Islet precursor cell (in vitro differentiated cells): ENCODE measurements at regions not wholly inside any gene's neighbourhood (a gene's known extent, or its start where the extent isn't known, plus 50 kb on each side); places are given as distances from the start of the nearest gene placed in this dataset.
A peak's percentile ranks its signal among the peaks of the same experiment; 100 is the strongest.
"Not testable (repeated sequence)": the region's sequence is repeated elsewhere in the genome, so short reads cannot be mapped to it uniquely, and the experiment has no call there.

Experiments
- DNase-seq: peaks from one replicate; pipeline ENCODE4 v3.0.0-alpha.2; 2018

DNA sequence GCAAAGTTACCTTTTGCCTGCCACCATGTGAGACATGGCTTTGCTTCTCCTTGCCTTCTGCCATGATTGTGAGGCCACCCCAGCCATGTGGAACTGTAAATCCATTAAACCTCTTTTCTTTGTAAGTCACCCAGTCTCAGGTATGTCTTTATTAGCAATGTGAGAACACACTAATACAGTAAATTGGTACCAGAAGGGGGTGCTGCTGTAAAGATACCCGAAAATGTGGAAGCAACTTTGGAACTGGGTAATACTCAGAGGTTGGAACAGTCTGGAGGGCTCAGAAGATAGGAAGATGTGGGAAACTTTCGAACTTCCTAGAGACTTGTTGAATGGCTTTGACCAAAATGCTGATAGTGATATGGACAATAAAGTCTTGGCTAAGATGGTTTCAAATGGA is 184.8 kb upstream of the LHX8 start:
- DNase-seq = not testable (repeated sequence)

- not testable (repeated sequence) for DNase-seq
Observed at GRCh38 chr1:74951981-74952380, 182.2 kb upstream of the LHX8 start.

- no peak for DNase-seq
Observed at GRCh38 chr1:74952786-74953185, 181.4 kb upstream of the LHX8 start.

DNA sequence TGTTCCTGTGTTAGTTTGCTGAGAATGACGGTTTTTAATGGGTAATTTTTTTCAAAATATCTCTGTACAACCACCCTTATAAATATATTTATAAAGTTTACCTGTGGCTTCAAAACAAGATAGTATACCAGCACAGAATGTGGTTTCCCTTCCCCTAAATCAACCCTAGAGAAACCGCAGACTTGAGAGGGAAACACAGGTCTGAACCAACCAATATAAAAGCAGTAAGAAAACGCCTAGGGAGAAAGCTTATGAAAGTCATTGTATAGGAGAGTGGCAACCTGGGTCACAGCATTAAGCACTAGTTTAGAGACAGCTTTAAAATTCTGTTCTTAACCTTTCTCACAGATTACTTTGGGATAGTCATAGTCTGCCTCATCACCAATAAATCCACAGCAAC is 180.6 kb upstream of the LHX8 start:
- no peak for DNase-seq

GRCh38 chr1:74963120-74963519 is 171.1 kb upstream of the LHX8 start:
- no peak for DNase-seq

DNA sequence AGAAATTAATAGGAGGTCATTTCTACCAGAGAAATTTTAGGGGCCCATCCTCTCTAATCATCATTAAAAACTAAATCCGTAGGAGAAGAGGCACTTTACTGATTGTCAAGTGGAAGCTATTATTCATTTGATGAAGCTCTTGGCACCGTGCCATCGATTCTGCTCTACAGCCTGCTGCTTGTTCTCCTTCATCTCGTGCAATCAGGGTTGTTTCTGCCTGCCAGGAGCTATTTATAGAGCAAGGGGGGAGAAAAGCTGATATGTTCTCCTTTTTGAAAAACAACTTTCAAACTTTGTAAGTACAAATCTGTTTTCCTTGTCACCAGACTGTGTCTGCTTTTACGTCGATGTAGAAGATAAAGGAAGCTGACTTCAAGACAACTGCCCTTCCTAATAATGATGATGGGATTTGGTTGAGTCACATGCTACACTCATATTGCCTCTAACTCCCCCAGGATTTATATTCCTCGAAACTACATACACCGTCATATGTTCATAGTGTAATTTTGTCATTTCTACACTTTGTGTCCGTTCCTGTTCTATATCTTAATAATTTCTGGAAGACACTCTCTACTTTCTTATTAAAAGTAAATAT is 169.6 kb upstream of the LHX8 start:
- DNase-seq = no peak

DNA sequence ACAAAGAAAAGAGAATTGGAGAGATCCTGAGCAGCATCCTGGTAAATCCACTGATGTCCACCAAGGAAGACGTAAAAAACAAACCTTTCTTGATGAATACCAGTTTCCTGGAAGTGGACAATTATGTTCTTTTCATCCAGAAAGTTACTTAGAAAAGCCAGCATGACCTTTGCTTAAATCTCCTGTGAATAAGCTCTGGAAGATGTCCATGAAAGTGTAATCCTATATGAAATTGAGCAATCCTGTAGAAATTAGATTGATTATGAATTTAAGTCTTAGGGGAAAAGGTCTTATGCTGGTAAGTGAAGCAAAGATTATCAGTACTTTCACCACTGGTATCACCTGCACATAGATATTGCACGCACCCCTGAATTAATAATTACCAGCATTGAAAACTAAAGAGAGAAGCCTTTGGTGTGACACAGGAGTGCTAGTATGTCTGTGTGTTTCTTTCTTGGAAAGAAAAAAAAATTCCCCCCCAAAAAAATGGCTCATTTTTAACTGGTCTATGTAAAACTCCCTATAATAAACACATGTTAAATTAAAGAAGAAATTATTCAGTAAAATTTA is 164.5 kb upstream of the LHX8 start:
- DNase-seq = no peak

DNA sequence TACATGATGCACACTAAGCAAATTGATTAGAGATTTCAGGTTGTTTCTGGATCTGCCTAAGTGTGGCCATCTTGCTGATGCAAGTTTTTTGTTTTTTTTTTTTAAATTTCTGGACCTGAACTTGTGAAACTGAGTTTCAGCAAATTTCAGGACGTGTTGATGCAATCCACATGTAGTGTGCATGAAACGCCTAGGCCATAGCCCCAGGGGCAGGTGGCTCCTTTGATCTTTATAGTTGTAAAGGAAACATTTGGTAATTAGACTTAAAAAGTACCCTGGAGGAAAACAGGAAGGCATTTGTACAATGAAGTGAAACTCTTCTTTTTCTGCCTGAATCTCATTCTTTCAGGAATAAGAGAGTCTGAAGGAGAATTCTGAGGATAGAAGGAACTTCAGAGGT is 162.2 kb upstream of the LHX8 start:
- peak; percentile 70 for DNase-seq

DNA sequence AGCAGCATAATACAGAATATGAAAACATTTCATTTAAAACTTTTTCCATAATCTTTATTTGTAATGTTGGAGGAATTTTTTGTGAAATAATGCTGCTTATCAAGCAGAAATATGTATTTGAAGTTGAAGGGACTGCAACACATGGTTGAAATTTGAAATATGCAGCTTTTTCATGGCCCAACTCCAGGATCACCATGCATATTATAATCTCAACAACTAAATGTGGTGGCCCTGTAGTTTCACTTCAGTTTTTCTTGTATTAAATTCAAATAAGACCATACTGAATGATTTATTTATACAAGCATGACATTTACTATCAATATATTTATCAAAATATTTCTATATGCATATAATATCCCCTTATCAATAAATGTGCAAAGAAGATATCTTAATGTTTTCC is 157.7 kb upstream of the LHX8 start:
- no peak for DNase-seq

GRCh38 chr1:74992448-74992847 is 141.7 kb upstream of the LHX8 start:
- DNase-seq = not testable (repeated sequence)

DNA sequence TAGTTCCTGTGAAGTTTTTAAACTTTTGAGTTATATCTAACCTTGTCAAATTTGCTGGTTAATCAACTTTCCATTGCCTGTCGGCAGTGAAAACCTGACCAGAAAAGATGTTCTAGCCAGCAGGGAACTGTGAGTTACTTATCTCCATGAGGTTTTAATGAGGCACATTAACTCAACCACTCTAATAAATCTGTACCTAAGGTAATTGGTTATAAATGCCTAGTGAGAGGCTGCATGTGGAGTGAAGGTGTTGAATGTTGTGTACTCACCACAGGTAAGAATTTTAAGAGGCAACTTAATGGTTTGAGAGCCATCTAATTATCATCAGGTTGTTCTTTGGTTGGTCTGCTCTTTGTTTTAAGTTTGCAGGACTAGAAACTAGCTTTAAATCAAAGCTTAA is 138.4 kb upstream of the LHX8 start:
- no peak for DNase-seq

- DNase-seq = no peak
Observed at GRCh38 chr1:75010547-75010946, 123.6 kb upstream of the LHX8 start.

GRCh38 chr1:75014250-75014649 is 119.9 kb upstream of the LHX8 start:
- DNase-seq = no peak

- no peak for DNase-seq
Observed at GRCh38 chr1:75023005-75023404, 111.2 kb upstream of the LHX8 start.

- DNase-seq = peak; percentile 71
Observed at GRCh38 chr1:75034376-75034775, 99.8 kb upstream of the LHX8 start.

DNA sequence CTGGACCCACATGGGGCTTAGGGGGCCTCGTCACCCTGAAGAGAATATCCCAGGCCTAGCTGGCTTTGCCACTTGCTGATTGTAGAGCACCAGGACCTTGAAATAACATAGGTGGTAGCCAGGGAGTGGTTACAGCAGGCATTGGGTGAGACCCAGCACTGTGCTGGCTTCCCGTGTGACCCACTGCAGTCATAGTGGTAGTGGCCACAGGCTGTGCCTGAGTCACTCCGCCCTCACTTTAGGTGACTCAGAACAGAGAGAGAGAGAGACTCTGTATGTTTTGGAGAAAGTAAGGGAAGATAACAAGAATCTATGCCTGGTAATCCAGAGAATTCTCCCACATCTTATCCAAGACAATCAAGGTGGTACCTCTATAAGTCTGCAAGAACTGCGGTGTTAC is 98.7 kb upstream of the LHX8 start:
- DNase-seq = peak; percentile 57

- peak; percentile 50 for DNase-seq
Observed at GRCh38 chr1:75053207-75053606, 81.0 kb upstream of the LHX8 start.

DNA sequence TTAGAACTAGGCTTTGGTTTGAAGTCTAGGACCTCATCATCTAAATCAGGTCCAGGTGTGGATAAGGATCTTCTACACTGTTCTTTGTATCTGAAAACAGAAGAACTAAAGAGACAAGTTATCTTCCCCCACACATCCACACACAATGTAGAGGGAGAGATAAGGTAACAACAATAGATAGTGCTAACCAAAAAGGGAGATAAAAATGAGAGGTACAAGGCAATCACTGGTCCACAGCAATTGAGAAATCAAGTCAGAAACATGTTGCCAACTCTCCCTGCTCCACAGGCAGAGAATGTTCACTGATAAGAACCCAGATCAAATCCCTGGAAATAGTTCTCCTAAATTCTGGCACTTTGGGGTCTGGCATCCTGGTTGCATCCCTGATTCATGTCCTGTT is 75.8 kb upstream of the LHX8 start:
- no peak for DNase-seq

GRCh38 chr1:75062111-75062510 is 72.1 kb upstream of the LHX8 start:
- DNase-seq = no peak

- DNase-seq = no peak
Observed at GRCh38 chr1:75067975-75068374, 66.2 kb upstream of the LHX8 start.

DNA sequence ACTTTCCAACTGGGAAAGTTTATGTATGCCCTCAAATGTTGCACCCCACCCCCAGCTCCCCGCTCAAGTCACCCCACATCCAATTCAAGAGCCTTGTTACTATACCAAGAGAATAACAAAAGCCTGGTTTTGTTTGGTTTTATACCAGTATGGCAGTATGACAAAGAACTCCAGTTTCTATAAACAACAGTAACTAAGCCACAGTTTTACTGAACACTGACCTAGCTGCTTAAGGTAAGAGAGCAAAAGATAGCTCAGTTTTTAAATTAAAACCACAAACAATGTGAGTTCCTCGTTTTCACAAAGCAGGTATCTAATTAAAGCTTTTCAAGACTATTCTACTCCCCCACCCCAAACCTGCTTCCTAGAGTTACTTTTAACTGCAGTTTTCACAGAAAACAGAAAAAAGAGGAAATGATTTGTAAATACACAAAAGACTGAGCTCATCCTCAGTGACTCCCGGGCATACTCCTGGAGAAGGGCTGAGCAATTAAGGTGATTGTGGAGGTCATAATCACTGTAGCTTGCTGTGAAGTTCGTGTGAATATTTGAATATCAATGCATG is 59.3 kb upstream of the LHX8 start:
- DNase-seq = no peak

GRCh38 chr1:75079538-75080290 is 54.5 kb upstream of the LHX8 start:
- DNase-seq = no peak

DNA sequence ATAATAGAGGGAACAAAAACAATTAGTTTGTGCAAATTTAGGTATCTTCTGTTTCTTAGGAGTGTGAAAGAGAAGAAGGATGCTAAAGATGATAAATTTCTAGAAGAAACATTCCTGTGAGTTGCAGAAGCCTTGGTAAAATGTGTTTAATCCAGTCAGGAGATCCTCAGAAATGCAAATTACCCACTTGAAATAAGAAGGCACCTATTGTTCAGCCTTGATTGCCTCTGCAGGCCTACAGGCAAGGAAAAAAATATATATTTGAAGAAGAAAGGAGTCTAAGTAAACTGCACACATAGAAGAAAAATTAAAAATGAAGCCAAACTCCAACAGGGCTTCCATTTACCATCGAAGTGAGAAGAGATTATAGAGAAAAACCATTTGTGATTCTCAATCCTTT is 51.0 kb upstream of the LHX8 start:
- no peak for DNase-seq

- DNase-seq = peak; percentile 85
Observed at GRCh38 chr1:75083848-75084514, 50.2 kb upstream of the LHX8 start.
